ENCODE measurements at regions not wholly inside any gene's neighbourhood (a gene's known extent, or its start where the extent isn't known, plus 50 kb on each side); places are given as distances from the start of the nearest gene placed in this dataset.

DNA sequence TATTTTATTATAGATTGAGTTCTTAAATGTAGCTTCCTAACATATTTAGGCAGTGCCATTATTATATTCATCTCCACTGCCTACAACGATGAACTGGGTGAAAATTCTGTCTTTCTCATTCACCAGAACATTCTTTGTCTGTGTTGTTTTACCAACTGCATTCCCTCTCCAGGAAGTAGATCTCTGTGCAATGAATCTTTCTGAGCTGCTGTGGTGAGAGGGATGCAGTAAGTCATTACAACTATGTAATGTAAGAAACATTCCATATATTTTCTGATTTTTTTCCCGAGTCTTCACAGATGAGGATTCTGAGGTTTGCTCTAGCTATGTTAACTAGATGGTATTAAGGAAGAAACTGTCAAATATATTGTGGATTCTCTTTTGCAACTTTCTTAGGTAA, 811.9 kb upstream of the PCDH7 start:
- DNase-seq (ENCODE audit: low read depth, low spot score) = no peak
- no peaks in the 10 kb centered on the region for H3K4me1 ChIP-seq (ENCODE audit: control insufficient read depth, extremely low read depth, insufficient read depth, low read length)
- no peak overlapping the region for H3K9ac ChIP-seq (replicated peaks; ENCODE audit: extremely low read depth, insufficient read depth, low read length)
- H3K9me3 ChIP-seq (replicated peaks; ENCODE audit: control insufficient read depth, insufficient read depth, low read length) = no peaks in the 10 kb centered on the region
- FAIRE-seq = no peak
- dilution Hi-C loops (cut with MboI; ENCODE audit: extremely low pct_ligation_motif_present, low sequenced_read_pairs) = no loop called here
- no peaks in the 10 kb centered on the region for H3K79me2 ChIP-seq (ENCODE audit: control insufficient read depth, insufficient read depth, low read length)
- H3K9me1 ChIP-seq (replicated peaks; ENCODE audit: control insufficient read depth, extremely low read depth, insufficient read depth, low read length) = no peaks in the 10 kb centered on the region
- POLR2A ChIA-PET = no interaction called here
- H3K27me3 ChIP-seq (ENCODE audit: control insufficient read depth in 2 of 2, insufficient read depth in 2 of 2, low read length in 2 of 2) = no peaks in the 10 kb centered on the region
- no peaks in the 10 kb centered on the region for H4K20me1 ChIP-seq (replicated peaks; ENCODE audit: control insufficient read depth, extremely low read depth, insufficient read depth, low read length)
- H3K36me3 ChIP-seq (ENCODE audit: control insufficient read depth in 2 of 2, extremely low read depth in 1 of 2, insufficient read depth in 2 of 2, low read length in 2 of 2) = no peaks in the 10 kb centered on the region
- H3K4me2 ChIP-seq (ENCODE audit: insufficient read depth, low read length) = no peak overlapping the region
- BruUV-seq (replicated peaks) = no TSS peak
- H3K27ac ChIP-seq (ENCODE audit: insufficient read depth, low read depth, low read length) = no peak overlapping the region
- no peak overlapping the region for H3K4me3 ChIP-seq (replicated peaks in 1 of 3; ENCODE audit: insufficient read depth in 1 of 3, low read depth in 1 of 3, low read length in 3 of 3)
- H2AFZ ChIP-seq (ENCODE audit: low read depth, low read length) = no peak overlapping the region
- intact Hi-C loops (cut with micrococcal nuclease) = no loop called here
- CTCF ChIA-PET = no interaction called here
- no peak for TF ChIP-seq EZH2 (IDR thresholded peaks at IDR 0.05; ENCODE audit: borderline replicate concordance, low read depth, low read length, severe bottlenecking)
- no peak for TF ChIP-seq JUN (IDR thresholded peaks at IDR 0.05; ENCODE audit: borderline replicate concordance, insufficient read depth, insufficient read length, low read depth)
- TF ChIP-seq, protein P1, sequence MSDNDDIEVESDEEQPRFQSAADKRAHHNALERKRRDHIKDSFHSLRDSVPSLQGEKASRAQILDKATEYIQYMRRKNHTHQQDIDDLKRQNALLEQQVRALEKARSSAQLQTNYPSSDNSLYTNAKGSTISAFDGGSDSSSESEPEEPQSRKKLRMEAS (IDR thresholded peaks at IDR 0.05; ENCODE audit: insufficient read depth, insufficient read length) = no peak
- TF ChIP-seq POLR2AphosphoS5 (IDR thresholded peaks at IDR 0.05; ENCODE audit: insufficient read depth, low read depth, low read length) = no peak
- TF ChIP-seq, protein P2, sequence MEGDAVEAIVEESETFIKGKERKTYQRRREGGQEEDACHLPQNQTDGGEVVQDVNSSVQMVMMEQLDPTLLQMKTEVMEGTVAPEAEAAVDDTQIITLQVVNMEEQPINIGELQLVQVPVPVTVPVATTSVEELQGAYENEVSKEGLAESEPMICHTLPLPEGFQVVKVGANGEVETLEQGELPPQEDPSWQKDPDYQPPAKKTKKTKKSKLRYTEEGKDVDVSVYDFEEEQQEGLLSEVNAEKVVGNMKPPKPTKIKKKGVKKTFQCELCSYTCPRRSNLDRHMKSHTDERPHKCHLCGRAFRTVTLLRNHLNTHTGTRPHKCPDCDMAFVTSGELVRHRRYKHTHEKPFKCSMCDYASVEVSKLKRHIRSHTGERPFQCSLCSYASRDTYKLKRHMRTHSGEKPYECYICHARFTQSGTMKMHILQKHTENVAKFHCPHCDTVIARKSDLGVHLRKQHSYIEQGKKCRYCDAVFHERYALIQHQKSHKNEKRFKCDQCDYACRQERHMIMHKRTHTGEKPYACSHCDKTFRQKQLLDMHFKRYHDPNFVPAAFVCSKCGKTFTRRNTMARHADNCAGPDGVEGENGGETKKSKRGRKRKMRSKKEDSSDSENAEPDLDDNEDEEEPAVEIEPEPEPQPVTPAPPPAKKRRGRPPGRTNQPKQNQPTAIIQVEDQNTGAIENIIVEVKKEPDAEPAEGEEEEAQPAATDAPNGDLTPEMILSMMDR (IDR thresholded peaks at IDR 0.05; ENCODE audit: extremely low read depth in 1 of 2, insufficient read depth in 1 of 2, low read depth in 1 of 2, low read length in 2 of 2) = no peak
- no peak for TF ChIP-seq POLR2A (IDR thresholded peaks at IDR 0.05; ENCODE audit: low read depth, low read length)
- TF ChIP-seq MYC (IDR thresholded peaks at IDR 0.05; ENCODE audit: low read depth, low read length) = no peak
- no peak for TF ChIP-seq GATA2 (IDR thresholded peaks at IDR 0.05; ENCODE audit: insufficient read depth, insufficient read length, low read depth, low read length)
- no peak for TF ChIP-seq FOS (IDR thresholded peaks at IDR 0.05; ENCODE audit: borderline replicate concordance, insufficient read depth, low read length)

All from endothelial cell of umbilical vein (primary cell).